ENCODE measurements at regions not wholly inside any gene's neighbourhood (a gene's known extent, or its start where the extent isn't known, plus 50 kb on each side); places are given as distances from the start of the nearest gene placed in this dataset.

GRCh38 chr1:233844275-233844674 lies 60.2 kb upstream of the SLC35F3 start:
- Mint-ChIP-seq H3K4me3 (no peak overlapping the region), H3K27ac (no peak overlapping the region), H3K27me3 (peaks cover 3% of the 10 kb centered on the region), H3K36me3 (no peaks in the 10 kb centered on the region), H3K4me1 (ENCODE audit: unreplicated experiment) (no peaks in the 10 kb centered on the region), H3K9me3 (no peaks in the 10 kb centered on the region)
- DNase-seq (ENCODE audit: extremely low spot score, unreplicated experiment), result no peak
- TF ChIP-seq CTCF (conservative IDR thresholded peaks at IDR 0.05), result no peak

GRCh38 chr1:233844692-233845091 lies 59.8 kb upstream of the SLC35F3 start:
- no peak for TF ChIP-seq CTCF (conservative IDR thresholded peaks at IDR 0.05)
- DNase-seq (ENCODE audit: extremely low spot score, unreplicated experiment), result no peak
- Mint-ChIP-seq H3K27ac (no peak overlapping the region), H3K27me3 (peaks cover 3% of the 10 kb centered on the region), H3K36me3 (no peaks in the 10 kb centered on the region), H3K4me3 (no peak overlapping the region), H3K9me3 (no peaks in the 10 kb centered on the region), H3K4me1 (ENCODE audit: unreplicated experiment) (no peaks in the 10 kb centered on the region)

Measured in type B pancreatic cell (in vitro differentiated cells).